Uterus (tissue), 3 donors: ENCODE measurements at regions not wholly inside any gene's neighbourhood (a gene's known extent, or its start where the extent isn't known, plus 50 kb on each side); places are given as distances from the start of the nearest gene placed in this dataset.

Source experiments
- DNase-seq, 2 donors: peaks; one replicate each; pipeline ENCODE4 v3.0.0-alpha.2; 2019 to 2020
- H3K27ac ChIP-seq, 2 donors: fragments of 200-600 bp; sonication (generic); 1 replicate in 1 of 2; 2 replicates in 1 of 2; pipeline ENCODE4 v1.5.1; 2016 to 2018
- H3K27me3 ChIP-seq, 2 donors: fragments of 200-600 bp; sonication (generic); one replicate each; pipeline ENCODE4 v1.5.1; 2018 to 2019; ENCODE audit warnings: control low read depth in 1 of 2
- H3K36me3 ChIP-seq, 2 donors: fragments of 200-600 bp; sonication (generic); one replicate each; pipeline ENCODE4 v1.5.1; 2019; ENCODE audit warnings: control low read depth in 1 of 2
- H3K4me1 ChIP-seq, 2 donors: fragments of 200-600 bp; sonication (generic); one replicate each; pipeline ENCODE4 v1.5.1; 2018 to 2019; ENCODE audit warnings: control low read depth in 1 of 2
- H3K4me3 ChIP-seq, 2 donors: fragments of 200-600 bp; sonication (generic); 1 replicate in 1 of 2; 2 replicates in 1 of 2; pipeline ENCODE4 v1.5.1; 2018 to 2019; ENCODE audit warnings: mild to moderate bottlenecking in 1 of 2
- H3K9me3 ChIP-seq, 2 donors: fragments of 200-600 bp; sonication (generic); one replicate each; pipeline ENCODE4 v1.5.1; 2019; ENCODE audit warnings: control low read depth in 1 of 2
- POLR2A ChIP-seq, 2 donors: fragments of 450-650 bp; IDR thresholded peaks; one replicate each; pipeline ENCODE4 v1.6.1; 2016; ENCODE audit warnings: antibody characterized with exemption in 2 of 2, mild to moderate bottlenecking in 1 of 2, moderate library complexity in 1 of 2
- intact Hi-C: fragments of 100-400 bp; cut with DNase I; formaldehyde crosslinking; loops from one replicate; pipeline ENCODE4 v1.15.1; 2023; ENCODE audit warnings: low total_unique reads
- TF ChIP-seq, protein P1 (sequence below), 4 experiments: fragments of 200-600 bp in 2 of 4; fragments of 450-650 bp in 2 of 4; sonication (generic) in 2 of 4; IDR thresholded peaks; one replicate each; pipeline ENCODE4 v1.5.1; 2016 to 2019; ENCODE audit warnings: antibody characterized with exemption in 4 of 4, mild to moderate bottlenecking in 2 of 4, moderate library complexity in 1 of 4
- donor health status: DM: yes; HTN: yes; CAD: no.

- H3K27ac ChIP-seq: no peak overlapping the region
- peaks cover 0 to 4% of the 10 kb centered on the region in 2 donors for H3K9me3 ChIP-seq
- H3K27me3 ChIP-seq: no peaks in the 10 kb centered on the region
- no peaks in the 10 kb centered on the region for H3K36me3 ChIP-seq
- no peak for DNase-seq
- TF ChIP-seq, protein P1, sequence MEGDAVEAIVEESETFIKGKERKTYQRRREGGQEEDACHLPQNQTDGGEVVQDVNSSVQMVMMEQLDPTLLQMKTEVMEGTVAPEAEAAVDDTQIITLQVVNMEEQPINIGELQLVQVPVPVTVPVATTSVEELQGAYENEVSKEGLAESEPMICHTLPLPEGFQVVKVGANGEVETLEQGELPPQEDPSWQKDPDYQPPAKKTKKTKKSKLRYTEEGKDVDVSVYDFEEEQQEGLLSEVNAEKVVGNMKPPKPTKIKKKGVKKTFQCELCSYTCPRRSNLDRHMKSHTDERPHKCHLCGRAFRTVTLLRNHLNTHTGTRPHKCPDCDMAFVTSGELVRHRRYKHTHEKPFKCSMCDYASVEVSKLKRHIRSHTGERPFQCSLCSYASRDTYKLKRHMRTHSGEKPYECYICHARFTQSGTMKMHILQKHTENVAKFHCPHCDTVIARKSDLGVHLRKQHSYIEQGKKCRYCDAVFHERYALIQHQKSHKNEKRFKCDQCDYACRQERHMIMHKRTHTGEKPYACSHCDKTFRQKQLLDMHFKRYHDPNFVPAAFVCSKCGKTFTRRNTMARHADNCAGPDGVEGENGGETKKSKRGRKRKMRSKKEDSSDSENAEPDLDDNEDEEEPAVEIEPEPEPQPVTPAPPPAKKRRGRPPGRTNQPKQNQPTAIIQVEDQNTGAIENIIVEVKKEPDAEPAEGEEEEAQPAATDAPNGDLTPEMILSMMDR (IDR thresholded peaks at IDR 0.05): no peak
- no peak for TF ChIP-seq POLR2A (IDR thresholded peaks at IDR 0.05)
- intact Hi-C loops: no loop called here
- no peaks in the 10 kb centered on the region for H3K4me1 ChIP-seq
- no peak overlapping the region for H3K4me3 ChIP-seq
These were observed 926.2 kb downstream of the KCNMA1 start for GRCh38 chr10:76711222-76711997.

- Histone ChIP-seq H3K36me3 (no peaks in the 10 kb centered on the region), H3K27ac (no peak overlapping the region), H3K4me1 (no peaks in the 10 kb centered on the region), H3K4me3 (no peak overlapping the region), H3K27me3 (no peaks in the 10 kb centered on the region), H3K9me3 (no peaks in the 10 kb centered on the region)
- no peak for DNase-seq
- TF ChIP-seq, protein P1 (IDR thresholded peaks at IDR 0.05): no peak
- TF ChIP-seq POLR2A (IDR thresholded peaks at IDR 0.05): no peak
- intact Hi-C loops: no loop called here
These were observed 937.4 kb downstream of the KCNMA1 start for GRCh38 chr10:76700241-76700640.

DNA sequence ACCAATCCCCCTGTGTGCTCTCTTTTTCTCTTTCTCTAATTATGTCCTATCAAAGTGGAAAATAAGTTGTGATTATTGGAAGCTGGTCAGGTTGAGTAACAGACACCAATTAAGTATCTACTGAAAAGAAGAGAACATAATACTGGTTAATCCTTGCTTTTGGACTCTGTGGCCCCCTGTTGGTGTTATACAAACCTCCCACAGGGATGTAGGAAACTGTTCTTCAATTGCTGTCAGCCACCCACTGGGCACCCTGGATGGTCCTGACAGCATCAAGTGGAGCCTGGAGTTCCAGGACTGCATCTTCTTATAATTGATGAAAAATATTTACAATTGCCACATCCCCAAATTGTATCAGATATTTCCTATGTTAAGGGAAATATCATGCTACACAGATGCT is 939.7 kb downstream of the KCNMA1 start:
- no peaks in the 10 kb centered on the region for H3K27me3 ChIP-seq
- TF ChIP-seq POLR2A (IDR thresholded peaks at IDR 0.05): no peak
- TF ChIP-seq, protein P1 (IDR thresholded peaks at IDR 0.05): no peak
- no peak overlapping the region for H3K27ac ChIP-seq
- no peaks in the 10 kb centered on the region for H3K4me1 ChIP-seq
- intact Hi-C loops: no loop called here
- H3K4me3 ChIP-seq: no peak overlapping the region
- no peaks in the 10 kb centered on the region for H3K9me3 ChIP-seq
- no peak for DNase-seq
- no peaks in the 10 kb centered on the region for H3K36me3 ChIP-seq

DNA sequence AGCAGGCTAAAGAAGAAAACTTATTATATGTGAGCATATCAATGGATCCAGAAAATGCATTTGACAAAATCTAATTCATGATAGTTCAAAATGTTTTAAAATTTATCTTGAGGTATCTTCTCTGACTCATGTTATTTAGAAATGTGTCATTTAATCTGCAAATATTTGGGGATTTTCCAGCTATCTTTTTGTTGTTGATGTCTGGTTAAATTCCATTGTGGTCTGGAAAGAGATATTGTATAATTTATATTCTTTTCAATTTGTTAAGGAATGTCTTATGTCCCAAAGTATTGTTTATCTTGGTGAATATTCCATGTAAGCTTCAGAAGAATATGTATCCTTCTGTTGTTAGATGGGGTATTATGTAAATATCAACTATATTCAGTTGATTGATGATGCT is 942.5 kb downstream of the KCNMA1 start:
- Histone ChIP-seq H3K4me3 (no peak overlapping the region), H3K27me3 (no peaks in the 10 kb centered on the region), H3K36me3 (no peaks in the 10 kb centered on the region), H3K9me3 (no peaks in the 10 kb centered on the region), H3K4me1 (no peaks in the 10 kb centered on the region), H3K27ac (no peak overlapping the region)
- DNase-seq: no peak
- intact Hi-C loops: no loop called here
- no peak for TF ChIP-seq POLR2A (IDR thresholded peaks at IDR 0.05)
- TF ChIP-seq, protein P1 (IDR thresholded peaks at IDR 0.05): no peak

DNA sequence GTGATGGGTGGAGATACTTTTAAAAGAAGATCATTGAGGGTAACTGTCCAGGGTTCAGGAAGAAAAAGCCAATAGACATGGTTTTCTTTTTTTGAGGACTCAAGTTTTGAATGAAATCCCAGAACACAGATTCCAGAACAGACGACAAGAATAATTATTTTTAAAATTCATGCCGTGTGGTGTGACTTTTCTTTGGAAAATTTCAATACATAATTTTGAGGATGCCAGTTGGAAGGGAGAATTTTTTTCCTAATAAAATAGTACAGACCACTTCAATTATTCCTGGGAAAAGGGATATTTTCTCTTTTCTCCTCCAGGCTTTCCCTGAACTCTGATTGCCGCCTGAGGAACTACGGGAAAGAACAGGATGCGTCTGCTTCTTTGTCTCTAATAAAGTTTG is 951.4 kb downstream of the KCNMA1 start:
- TF ChIP-seq, protein P1 (IDR thresholded peaks at IDR 0.05): no peak
- TF ChIP-seq POLR2A (IDR thresholded peaks at IDR 0.05): no peak
- Histone ChIP-seq H3K27ac (no peak overlapping the region), H3K4me3 (no peak overlapping the region), H3K27me3 (no peaks in the 10 kb centered on the region), H3K4me1 (no peaks in the 10 kb centered on the region), H3K9me3 (no peaks in the 10 kb centered on the region), H3K36me3 (no peaks in the 10 kb centered on the region)
- intact Hi-C loops: no loop called here
- no peak for DNase-seq
